CD1c-positive myeloid dendritic cell (primary cell): ENCODE measurements at regions not wholly inside any gene's neighbourhood (a gene's known extent, or its start where the extent isn't known, plus 50 kb on each side); places are given as distances from the start of the nearest gene placed in this dataset.

ENCODE experiments used
- DNase-seq: peaks from one replicate; pipeline ENCODE4 v3.0.0-alpha.2; 2016; ENCODE audit errors: extremely low spot score

DNA sequence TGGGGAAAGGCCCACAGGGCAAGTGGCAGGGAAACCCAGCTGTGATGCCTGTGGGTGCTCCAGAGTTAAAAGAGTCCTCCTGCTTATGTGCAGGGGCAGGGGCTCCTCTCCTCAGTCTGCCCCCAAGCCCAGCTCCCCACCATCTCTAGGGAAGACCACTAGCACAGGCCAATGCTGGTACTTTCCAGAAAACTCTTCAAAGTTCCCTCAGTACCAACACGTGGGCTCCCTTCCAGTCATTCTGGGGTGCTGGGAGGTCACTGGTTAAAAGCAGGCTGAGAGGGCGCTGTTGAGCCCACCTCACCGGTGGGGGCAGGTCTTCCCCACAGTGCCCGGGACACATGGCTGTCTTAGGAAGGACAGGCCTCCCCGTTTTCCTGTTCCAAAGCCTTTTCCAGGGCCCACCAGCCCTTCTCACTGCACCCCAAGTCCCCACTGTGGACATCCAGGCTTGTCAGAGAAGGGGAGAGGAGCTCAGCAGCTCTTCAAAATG, 154.6 kb downstream of the TRIM29 start:
- DNase-seq = no peak

DNA sequence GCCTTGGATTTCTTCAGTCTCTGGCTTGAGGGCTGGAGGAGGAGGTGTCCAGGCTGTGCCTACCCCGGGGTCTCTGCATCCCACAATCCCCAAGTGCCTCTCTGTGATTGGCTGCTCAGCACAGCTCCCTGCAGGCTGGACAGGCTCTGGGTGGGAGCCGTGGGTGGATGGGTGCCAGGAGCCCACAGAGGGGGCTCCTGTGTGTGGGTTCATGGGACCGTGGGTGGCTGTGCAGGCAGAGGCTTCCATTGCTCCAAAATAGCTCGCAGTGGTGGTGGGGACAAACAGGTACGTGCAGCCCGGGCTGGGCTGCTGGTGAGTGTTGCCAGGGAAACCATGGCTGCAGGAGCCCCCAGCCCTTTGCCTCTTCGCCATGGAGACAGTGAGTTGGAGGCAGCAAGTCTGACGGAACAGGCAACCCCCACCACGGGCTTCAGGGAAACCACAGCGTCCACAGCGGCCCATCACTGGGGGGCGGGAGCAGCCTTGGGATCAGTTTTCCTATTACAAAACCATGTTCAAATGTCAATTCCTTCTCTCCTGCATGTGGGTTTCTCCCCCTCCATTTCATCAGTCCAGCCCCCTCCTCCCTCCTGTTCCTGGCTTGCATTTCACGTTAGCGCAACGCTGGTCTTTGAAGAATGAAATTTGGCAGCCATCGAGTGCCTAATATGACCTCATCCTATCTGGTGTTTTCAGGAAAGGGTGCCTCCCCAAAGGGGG, 155.2 kb downstream of the TRIM29 start:
- DNase-seq = no peak

DNA sequence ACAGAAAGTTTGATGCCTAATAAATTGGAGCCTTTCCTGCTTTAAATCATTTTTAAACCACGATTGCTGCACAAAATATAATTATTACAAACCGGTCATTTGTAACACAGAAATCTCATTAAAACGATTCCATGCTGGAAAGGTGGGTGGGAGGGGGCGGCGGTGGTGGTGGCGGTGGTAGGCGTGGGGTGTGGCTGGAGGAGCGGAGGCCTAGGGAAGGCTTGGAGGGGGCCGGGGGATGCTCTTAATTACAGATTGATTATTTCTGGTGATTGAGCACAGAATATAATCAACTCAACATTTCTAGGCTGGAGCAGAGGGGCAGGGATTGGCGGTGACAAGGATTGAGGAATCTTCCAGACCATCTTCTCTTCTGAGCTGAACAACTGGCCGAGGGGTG, 157.5 kb downstream of the TRIM29 start:
- DNase-seq = no peak

GRCh38 chr11:119979701-119980100, 158.2 kb downstream of the TRIM29 start:
- no peak for DNase-seq

- no peak for DNase-seq
These were observed 159.2 kb downstream of the TRIM29 start for GRCh38 chr11:119978696-119979095.

DNA sequence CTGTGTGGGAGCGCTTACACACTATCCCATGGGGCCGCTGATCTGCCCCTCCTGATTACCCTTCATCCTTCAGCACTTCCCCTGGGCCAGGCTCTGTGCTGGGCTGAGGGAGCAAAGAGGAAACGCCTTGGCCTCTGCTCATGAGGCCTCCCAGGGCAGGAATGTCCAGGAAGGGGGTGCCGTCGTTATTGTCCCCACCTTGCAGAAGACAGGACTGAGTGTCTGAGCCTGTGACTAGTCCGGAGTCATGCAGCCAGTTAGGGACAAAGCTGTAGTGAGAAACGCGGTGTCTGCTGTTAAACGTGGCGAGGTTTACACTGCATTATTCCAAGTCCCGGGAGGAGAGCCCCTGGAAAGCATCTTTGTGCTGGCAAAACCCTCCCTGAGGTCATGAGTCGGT, 160.0 kb downstream of the TRIM29 start:
- DNase-seq = no peak

- no peak for DNase-seq
These were observed 160.4 kb downstream of the TRIM29 start for GRCh38 chr11:119977561-119977860.

DNA sequence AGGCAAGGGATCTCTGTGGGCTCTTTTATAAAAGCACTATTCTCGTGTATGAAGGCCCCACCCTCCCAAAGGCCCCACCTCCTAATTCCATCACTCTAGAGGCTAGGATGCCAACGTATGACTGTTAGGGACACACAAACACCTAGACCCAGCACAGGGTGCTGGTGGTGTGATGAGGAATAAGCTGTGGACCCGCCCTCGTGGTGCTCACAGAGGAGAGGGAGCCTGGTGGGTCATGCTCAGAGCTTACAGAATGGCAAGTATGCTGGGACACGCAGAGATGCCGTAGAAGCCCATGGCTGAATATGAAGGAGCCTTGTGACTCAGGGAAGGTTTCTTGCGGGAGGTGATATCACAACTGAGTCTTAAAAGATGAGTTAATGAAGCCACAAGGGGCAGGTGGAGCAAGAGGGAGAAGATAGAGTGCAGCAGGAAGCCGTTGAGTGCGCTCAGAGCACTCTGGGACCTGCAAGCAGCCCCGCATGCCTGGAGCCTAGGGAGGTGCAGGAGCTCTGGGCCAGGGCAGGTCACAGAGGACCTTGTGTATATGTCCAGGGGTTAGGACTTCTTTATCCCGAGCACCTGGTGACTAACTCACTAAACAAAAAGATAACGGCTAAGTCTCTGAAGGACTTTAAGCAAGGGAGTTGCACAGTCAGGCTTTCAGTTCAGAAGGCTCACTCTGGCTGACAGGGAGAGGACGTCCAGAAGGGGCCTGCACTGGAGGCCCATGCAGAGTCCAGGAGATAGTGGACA, 160.9 kb downstream of the TRIM29 start:
- DNase-seq = no peak

DNA sequence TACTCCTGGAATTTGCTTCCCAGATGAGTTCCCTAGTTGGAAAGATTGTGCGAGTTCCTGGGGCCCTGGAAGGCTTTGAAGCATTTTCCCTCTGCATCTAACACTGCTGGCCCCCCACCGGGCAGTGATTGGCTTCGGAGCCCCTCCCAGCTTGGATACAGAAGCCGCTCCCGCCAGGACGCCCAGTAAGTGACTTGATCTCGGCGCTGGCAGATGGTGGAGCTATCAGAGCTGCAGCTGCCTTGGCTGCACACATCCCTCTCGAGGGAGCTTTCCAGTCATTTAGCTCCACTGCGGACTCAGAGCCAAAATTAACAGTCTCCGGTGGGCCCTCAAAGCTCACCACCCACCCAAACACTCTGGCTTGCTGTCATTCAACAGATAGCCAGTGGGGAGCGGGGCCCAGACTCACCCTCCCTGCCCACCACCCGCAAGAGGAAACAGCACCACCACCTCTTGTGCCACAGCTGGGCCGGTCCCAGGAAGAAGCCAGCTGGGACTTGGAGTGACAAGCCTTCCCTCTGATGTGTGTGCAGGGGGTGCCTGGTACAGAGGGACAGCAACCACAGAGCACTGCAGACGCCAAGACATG, 162.3 kb downstream of the TRIM29 start:
- no peak for DNase-seq

DNA sequence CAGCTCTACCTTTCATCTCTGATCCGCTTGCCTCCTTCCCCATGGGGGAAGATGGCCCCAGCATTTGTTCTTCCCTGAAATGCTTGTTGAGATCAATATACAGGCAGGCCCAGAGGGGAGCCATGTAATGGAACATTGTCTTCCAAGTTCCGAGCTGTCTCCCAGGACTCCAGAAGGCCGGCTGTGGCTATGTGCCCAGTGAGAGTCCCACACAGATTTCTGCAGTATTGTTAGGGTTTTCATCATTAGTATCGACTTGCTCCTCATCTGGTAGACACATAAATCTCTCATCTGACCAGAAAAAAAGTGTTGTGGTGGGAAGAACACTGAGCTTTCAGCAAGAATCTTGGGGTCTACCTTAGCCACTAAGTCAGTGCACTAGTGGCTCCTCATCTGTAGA, 163.4 kb downstream of the TRIM29 start:
- DNase-seq = no peak

- DNase-seq = no peak
These were observed 163.9 kb downstream of the TRIM29 start for GRCh38 chr11:119974051-119974450.

DNA sequence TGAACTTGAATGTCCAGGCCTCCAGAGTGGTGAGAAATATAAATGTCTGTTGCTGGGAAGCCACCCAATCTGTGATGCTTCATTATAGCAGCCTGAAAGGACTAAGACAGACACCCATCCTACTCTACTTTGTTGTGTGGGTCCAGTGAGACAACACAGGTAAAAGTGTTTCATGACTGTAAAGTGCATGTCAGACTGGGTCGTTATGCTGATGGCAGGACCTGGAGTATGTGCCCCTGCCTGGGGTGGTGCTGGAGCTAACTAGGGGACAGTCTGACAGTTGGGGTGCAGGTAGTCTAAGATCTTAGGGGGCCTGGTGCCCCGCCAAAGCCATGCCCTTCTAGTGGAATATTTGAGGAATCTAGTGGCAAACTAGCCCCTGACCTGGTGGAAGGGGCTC, 165.6 kb downstream of the TRIM29 start:
- no peak for DNase-seq

DNA sequence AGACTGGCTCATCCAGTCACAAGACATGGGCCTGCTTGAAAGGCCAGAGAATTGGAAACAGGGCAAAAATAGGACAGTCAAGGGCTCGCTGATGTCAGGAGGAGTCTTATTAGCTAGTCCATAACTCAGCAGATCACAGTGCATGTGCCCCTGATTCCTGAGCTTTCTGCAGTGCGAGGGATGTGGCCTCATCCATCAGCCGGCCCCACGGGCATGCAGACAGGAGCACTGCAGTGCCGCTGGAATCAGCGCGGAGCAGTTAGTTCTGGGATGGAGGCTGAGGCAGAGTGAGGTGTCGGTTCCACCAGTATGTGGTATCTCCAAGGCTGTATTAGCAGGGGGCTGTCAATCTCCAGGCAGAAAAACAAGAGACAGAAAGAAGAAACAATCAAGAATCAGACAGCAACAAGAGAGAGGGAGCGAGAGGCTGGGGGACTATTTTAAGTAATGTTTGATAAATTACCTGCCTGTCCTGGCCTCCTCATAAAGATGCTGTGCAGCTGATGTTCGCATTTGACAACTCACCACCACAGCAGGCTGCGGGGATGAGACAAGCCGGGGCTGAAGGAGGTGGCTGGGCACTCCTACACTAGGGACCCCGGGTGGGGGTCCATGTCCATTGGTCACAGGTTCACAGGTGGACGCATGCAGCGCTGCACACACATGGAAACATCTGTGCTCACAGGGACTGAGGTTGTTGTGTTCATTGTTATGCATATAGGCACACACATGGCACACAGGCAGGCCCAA, 167.2 kb downstream of the TRIM29 start:
- no peak for DNase-seq

GRCh38 chr11:119964136-119965025, 173.5 kb downstream of the TRIM29 start:
- no peak for DNase-seq

GRCh38 chr11:119957951-119958350, 180.0 kb downstream of the TRIM29 start:
- DNase-seq = no peak

GRCh38 chr11:119952441-119952840, 185.5 kb downstream of the TRIM29 start:
- no peak for DNase-seq

DNA sequence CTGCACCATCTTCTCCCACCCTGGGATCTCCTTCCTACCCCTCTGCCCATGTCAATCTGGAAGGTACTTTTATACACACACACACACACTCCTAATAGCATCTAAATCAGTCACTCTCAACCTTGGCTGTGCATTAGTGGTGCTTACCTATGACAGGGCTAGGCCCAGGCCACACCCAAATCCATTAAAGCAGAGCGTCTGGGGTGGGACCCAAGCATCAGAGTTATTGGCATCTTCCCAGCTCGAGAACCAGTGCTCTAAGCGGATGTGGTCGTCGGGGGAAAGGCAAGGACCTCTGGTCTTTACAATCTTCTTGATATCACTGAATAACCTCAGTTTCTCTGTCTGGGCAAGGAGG, 194.6 kb downstream of the TRIM29 start:
- DNase-seq = no peak

- DNase-seq = no peak
These were observed 195.2 kb downstream of the TRIM29 start for GRCh38 chr11:119942583-119943297.

- no peak for DNase-seq
These were observed 196.1 kb downstream of the TRIM29 start for GRCh38 chr11:119941636-119942411.

GRCh38 chr11:119941171-119941570, 196.7 kb downstream of the TRIM29 start:
- no peak for DNase-seq
